Fibroblast of lung (primary cell): ENCODE measurements at regions not wholly inside any gene's neighbourhood (a gene's known extent, or its start where the extent isn't known, plus 50 kb on each side); places are given as distances from the start of the nearest gene placed in this dataset.

Experiments used
- CTCF ChIP-seq, 2 donors: IDR thresholded peaks in 1 of 2; conservative IDR thresholded peaks in 1 of 2; 1 replicate in 1 of 2; 2 replicates in 1 of 2; pipeline ENCODE4 v1.5.1; 2011 to 2012; ENCODE audit warnings: low read length in 2 of 2, control low read depth in 1 of 2, inconsistent platforms in 1 of 2, low read depth in 1 of 2, mild to moderate bottlenecking in 1 of 2
- EZH2 ChIP-seq: IDR thresholded peaks from 2 replicates; pipeline ENCODE4 v1.5.1; 2012; ENCODE audit warnings: low read length, control low read depth, mild to moderate bottlenecking; ENCODE audit errors: missing control alignments

- TF ChIP-seq CTCF (conservative IDR thresholded peaks at IDR 0.05 in 1 of 2, IDR thresholded peaks at IDR 0.05 in 1 of 2; ENCODE audit: low read depth in 1 of 2, low read length in 2 of 2), result no peak
- TF ChIP-seq EZH2, result no peak
These were observed 97.5 kb downstream of the CEBPB start for GRCh38 chr20:50288128-50288623.
